KMS-11 (cell line): ENCODE measurements at regions not wholly inside any gene's neighbourhood (a gene's known extent, or its start where the extent isn't known, plus 50 kb on each side); places are given as distances from the start of the nearest gene placed in this dataset.

Experiments
- H2AFZ ChIP-seq: fragments of 200-600 bp; sonication (generic); 2 replicates; pipeline ENCODE4 v1.6.1; 2016; ENCODE audit warnings: antibody characterized with exemption, mixed run types, low read depth
- H3K27ac ChIP-seq: fragments of 200-600 bp; sonication (generic); 2 replicates; pipeline ENCODE4 v1.6.1; 2016; ENCODE audit warnings: mild to moderate bottlenecking, mixed run types
- H3K27me3 ChIP-seq: fragments of 200-600 bp; sonication (generic); 2 replicates; pipeline ENCODE4 v1.6.1; 2017; ENCODE audit warnings: mild to moderate bottlenecking, low read depth, mixed run types, moderate library complexity; ENCODE audit not compliant: insufficient read depth
- H3K36me3 ChIP-seq: fragments of 200-600 bp; sonication (generic); 2 replicates; pipeline ENCODE4 v1.6.1; 2017; ENCODE audit warnings: mild to moderate bottlenecking, mixed run types; ENCODE audit not compliant: insufficient read depth
- H3K4me1 ChIP-seq: fragments of 200-600 bp; sonication (generic); 2 replicates; pipeline ENCODE4 v1.6.1; 2016; ENCODE audit warnings: mild to moderate bottlenecking, low read depth, mixed run types; ENCODE audit not compliant: poor library complexity, severe bottlenecking
- H3K4me2 ChIP-seq: fragments of 200-600 bp; sonication (generic); 2 replicates; pipeline ENCODE4 v1.7.0; 2016; ENCODE audit warnings: mild to moderate bottlenecking, mixed run types
- H3K4me3 ChIP-seq: fragments of 200-600 bp; sonication (generic); IDR thresholded peaks from 2 replicates; pipeline ENCODE4 v1.6.1; 2017; ENCODE audit warnings: low read depth, low read length, mixed read lengths; ENCODE audit not compliant: insufficient read depth
- H3K79me2 ChIP-seq: fragments of 200-600 bp; sonication (generic); 2 replicates; pipeline ENCODE4 v1.6.1; 2016; ENCODE audit warnings: low read depth, mixed run types; ENCODE audit not compliant: insufficient read depth
- H3K9ac ChIP-seq: fragments of 200-600 bp; sonication (generic); 2 replicates; pipeline ENCODE4 v1.6.1; 2016; ENCODE audit warnings: mild to moderate bottlenecking, mixed run types
- H4K20me1 ChIP-seq: fragments of 200-600 bp; sonication (generic); 2 replicates; pipeline ENCODE4 v1.6.1; 2016; ENCODE audit warnings: mild to moderate bottlenecking, mixed run types; ENCODE audit not compliant: insufficient read depth
- TF ChIP-seq, protein P1 (sequence below): fragments of 200-600 bp; sonication (generic); conservative IDR thresholded peaks from 2 replicates; pipeline ENCODE4 v1.6.1; 2017; ENCODE audit warnings: low read depth, mild to moderate bottlenecking, antibody characterized with exemption, low read length, moderate library complexity, mixed read lengths

DNA sequence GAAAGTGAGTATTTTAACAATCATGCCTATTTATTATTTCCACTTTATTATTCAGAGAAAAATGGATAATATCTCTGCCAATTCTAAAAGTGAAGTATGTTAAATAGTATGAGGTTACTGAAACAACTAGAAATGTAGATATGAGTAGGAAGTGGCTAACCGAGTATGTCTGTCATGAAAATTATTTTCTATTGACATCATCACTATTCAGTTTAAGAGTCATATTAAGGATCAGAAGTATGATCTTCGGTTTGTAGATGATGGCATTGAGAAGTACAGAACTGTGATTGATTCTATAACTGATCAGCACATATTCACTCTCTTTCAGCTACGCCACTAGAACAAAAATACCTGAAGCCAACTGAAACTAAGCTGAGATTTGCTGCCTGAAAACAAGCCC, 146.4 kb upstream of the SLITRK5 start:
- no peaks in the 10 kb centered on the region for H3K79me2 ChIP-seq
- H4K20me1 ChIP-seq = no peaks in the 10 kb centered on the region
- H3K27me3 ChIP-seq = no peaks in the 10 kb centered on the region
- no peaks in the 10 kb centered on the region for H3K36me3 ChIP-seq
- H3K4me1 ChIP-seq = no peaks in the 10 kb centered on the region
- no peak overlapping the region for H3K9ac ChIP-seq
- H2AFZ ChIP-seq = no peak overlapping the region
- no peak overlapping the region for H3K27ac ChIP-seq
- no peak overlapping the region for H3K4me3 ChIP-seq
- TF ChIP-seq, protein P1, sequence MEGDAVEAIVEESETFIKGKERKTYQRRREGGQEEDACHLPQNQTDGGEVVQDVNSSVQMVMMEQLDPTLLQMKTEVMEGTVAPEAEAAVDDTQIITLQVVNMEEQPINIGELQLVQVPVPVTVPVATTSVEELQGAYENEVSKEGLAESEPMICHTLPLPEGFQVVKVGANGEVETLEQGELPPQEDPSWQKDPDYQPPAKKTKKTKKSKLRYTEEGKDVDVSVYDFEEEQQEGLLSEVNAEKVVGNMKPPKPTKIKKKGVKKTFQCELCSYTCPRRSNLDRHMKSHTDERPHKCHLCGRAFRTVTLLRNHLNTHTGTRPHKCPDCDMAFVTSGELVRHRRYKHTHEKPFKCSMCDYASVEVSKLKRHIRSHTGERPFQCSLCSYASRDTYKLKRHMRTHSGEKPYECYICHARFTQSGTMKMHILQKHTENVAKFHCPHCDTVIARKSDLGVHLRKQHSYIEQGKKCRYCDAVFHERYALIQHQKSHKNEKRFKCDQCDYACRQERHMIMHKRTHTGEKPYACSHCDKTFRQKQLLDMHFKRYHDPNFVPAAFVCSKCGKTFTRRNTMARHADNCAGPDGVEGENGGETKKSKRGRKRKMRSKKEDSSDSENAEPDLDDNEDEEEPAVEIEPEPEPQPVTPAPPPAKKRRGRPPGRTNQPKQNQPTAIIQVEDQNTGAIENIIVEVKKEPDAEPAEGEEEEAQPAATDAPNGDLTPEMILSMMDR = no peak
- H3K4me2 ChIP-seq = no peak overlapping the region

DNA sequence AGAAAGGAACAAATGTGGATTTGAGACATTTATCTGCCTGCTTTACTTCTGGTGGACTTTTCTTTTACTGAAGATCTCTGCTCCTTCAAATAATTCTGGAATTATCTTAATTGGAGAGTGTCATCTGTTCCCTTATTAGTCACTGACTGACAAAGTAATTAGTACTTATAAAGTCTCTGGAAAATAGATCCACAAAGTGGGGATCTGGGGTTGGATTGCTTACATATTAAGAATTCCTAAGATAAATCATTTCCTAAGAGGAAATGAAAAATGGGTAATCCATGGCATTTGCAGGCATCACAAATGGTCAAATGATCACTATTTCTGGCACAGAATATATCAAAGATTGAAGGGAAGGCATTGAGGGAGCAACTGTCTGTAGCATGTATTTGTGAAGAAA, 137.4 kb upstream of the SLITRK5 start:
- no peak overlapping the region for H3K4me2 ChIP-seq
- H4K20me1 ChIP-seq = no peaks in the 10 kb centered on the region
- H3K36me3 ChIP-seq = no peaks in the 10 kb centered on the region
- H3K79me2 ChIP-seq = no peaks in the 10 kb centered on the region
- H2AFZ ChIP-seq = no peak overlapping the region
- H3K27me3 ChIP-seq = no peaks in the 10 kb centered on the region
- peaks cover 34% of the 10 kb centered on the region for H3K4me1 ChIP-seq
- no peak overlapping the region for H3K4me3 ChIP-seq
- TF ChIP-seq, protein P1 = no peak
- H3K27ac ChIP-seq = no peak overlapping the region
- H3K9ac ChIP-seq = no peak overlapping the region

DNA sequence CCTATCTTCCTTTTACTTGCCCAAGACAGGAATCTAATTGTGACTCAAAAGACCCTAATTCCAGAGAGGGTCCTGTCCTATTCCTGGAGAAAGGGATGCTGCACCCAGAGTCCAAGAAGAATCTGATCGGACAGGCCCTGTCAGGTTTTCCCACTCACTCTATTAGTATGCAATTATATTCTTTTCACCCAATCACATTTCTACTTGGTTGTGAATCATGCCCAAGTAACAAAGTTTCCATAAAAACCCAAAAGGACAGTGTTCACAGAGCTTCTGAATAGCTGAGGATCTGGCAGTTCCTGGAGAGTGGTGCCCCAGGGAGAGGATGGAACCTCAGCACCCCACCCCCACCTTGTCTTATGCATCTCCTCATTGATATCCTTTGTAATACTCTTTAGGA, 135.3 kb upstream of the SLITRK5 start:
- TF ChIP-seq, protein P1 = no peak
- Histone ChIP-seq H3K27ac (peak overlapping the region; percentile 90), H3K9ac (peak overlapping the region; percentile 30; the same call in 1 of the 2 replicates), H4K20me1 (no peaks in the 10 kb centered on the region), H3K4me2 (peak overlapping the region; percentile 77), H3K36me3 (no peaks in the 10 kb centered on the region), H3K4me1 (peaks cover 38% of the 10 kb centered on the region), H2AFZ (no peak overlapping the region), H3K27me3 (no peaks in the 10 kb centered on the region), H3K79me2 (no peaks in the 10 kb centered on the region), H3K4me3 (no peak overlapping the region)

DNA sequence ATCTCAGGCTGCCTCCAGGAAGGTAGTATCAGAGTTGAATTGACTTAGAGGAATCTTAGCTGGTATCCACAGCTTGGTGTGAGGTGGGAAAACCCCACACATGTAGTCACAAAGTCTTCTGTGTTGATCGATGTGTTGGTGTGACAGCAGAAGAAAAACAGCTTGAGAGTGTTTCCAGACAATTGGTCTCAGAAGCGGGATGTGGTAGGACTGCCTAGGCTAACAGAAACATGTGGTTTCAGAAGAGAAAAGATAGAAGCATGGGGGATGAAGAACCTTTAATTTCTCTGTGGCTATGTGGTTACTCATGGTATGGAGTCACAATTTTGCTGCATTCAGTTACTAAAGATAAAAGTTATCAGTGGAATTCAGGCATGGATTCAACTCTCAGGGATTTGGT, 134.7 kb upstream of the SLITRK5 start:
- H3K4me1 ChIP-seq = peaks cover 38% of the 10 kb centered on the region
- no peaks in the 10 kb centered on the region for H4K20me1 ChIP-seq
- peak overlapping the region; percentile 90 for H3K27ac ChIP-seq
- H3K36me3 ChIP-seq = no peaks in the 10 kb centered on the region
- no peaks in the 10 kb centered on the region for H3K79me2 ChIP-seq
- peak overlapping the region; percentile 77; the same call in 1 of the 2 replicates for H3K4me2 ChIP-seq
- peak overlapping the region; percentile 30; the same call in 1 of the 2 replicates for H3K9ac ChIP-seq
- H3K27me3 ChIP-seq = no peaks in the 10 kb centered on the region
- TF ChIP-seq, protein P1 = no peak
- no peak overlapping the region for H2AFZ ChIP-seq
- no peak overlapping the region for H3K4me3 ChIP-seq

DNA sequence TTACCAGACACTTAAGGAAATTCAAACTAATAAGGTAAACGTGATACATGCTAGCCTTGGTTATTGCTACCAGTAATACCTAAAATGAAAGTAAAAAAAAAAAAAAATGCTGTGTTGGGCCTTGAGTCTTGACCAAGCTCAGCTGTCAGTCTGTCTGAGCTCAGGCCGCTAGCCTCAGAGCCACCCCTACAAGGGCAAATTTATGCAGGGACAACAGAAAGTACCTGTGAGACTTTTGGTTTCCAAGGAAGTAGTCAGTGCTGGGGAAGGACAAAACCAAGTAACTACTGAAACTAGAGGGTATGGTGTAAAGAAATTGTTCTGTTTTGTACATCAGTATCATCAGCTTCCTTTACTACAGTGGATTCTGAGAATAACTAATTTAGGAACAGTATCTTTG, 134.3 kb upstream of the SLITRK5 start:
- H3K79me2 ChIP-seq = no peaks in the 10 kb centered on the region
- peak overlapping the region; percentile 20; the same call in 1 of the 2 replicates for H3K9ac ChIP-seq
- H4K20me1 ChIP-seq = no peaks in the 10 kb centered on the region
- H3K27ac ChIP-seq = peak overlapping the region; percentile 90
- TF ChIP-seq, protein P1 = no peak
- no peaks in the 10 kb centered on the region for H3K36me3 ChIP-seq
- H3K4me3 ChIP-seq = no peak overlapping the region
- H3K4me2 ChIP-seq = peak overlapping the region; percentile 77
- H3K4me1 ChIP-seq = peaks cover 38% of the 10 kb centered on the region
- no peaks in the 10 kb centered on the region for H3K27me3 ChIP-seq
- H2AFZ ChIP-seq = peak overlapping the region; percentile 34
